GM19395 (cell line): ENCODE measurements at regions not wholly inside any gene's neighbourhood (a gene's known extent, or its start where the extent isn't known, plus 50 kb on each side); places are given as distances from the start of the nearest gene placed in this dataset.

Source experiments
- ATAC-seq: cut with Tn5 transposase; IDR thresholded peaks from one replicate; pipeline ENCODE4 v1.9.1; 2021; ENCODE audit warnings: mild to moderate bottlenecking, moderate library complexity; ENCODE audit not compliant: unreplicated experiment

DNA sequence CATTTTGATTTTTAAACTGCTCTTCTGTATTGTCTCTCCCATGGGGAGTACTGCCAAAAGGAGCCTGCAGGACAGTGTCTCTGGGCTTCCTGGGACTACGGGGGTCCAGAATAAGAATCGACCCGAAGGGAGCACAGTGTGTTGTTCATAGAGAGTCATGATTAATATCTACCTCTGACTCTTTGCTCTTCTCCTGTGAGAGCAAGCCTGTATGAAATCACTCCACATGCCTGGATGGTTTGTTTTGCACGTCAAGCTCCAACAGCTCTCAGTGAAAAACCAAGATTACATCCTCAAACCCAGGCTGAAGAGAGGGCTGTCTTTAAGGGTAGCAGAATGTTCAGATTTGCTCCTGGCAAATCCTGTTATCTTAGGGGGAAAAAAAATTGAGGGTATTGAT lies 1860.0 kb upstream of the WWC1 start:
- ATAC-seq: no peak

- no peak for ATAC-seq
Measured at GRCh38 chr5:166433679-166434078, 1857.8 kb upstream of the WWC1 start.

GRCh38 chr5:166436872-166437271 lies 1854.6 kb upstream of the WWC1 start:
- no peak for ATAC-seq

DNA sequence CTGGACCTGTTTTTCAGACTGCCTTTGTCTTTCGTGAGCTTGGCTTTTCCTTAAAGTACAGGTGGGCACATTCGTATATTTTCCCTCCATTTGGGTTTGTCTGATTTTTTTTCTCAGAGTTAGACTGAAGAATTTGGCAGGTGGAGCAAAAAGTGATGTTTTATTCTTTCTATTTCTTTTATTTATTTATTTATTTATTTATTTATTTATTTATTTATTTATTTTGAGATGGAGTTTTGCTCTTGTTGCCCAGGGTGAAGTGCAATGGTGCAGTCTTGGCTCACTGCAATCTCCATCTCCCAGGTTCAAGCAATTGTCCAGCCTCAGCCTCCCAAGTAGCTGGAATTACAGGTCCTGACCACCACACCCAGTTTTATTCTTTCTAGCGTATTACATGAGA lies 1805.1 kb upstream of the WWC1 start:
- ATAC-seq: no peak

GRCh38 chr5:166488560-166488959 lies 1802.9 kb upstream of the WWC1 start:
- no peak for ATAC-seq

- no peak for ATAC-seq
Measured at GRCh38 chr5:166493040-166493439, 1798.4 kb upstream of the WWC1 start.

GRCh38 chr5:166493612-166494011 lies 1797.8 kb upstream of the WWC1 start:
- no peak for ATAC-seq

GRCh38 chr5:166497496-166498104 lies 1793.8 kb upstream of the WWC1 start:
- ATAC-seq: no peak

DNA sequence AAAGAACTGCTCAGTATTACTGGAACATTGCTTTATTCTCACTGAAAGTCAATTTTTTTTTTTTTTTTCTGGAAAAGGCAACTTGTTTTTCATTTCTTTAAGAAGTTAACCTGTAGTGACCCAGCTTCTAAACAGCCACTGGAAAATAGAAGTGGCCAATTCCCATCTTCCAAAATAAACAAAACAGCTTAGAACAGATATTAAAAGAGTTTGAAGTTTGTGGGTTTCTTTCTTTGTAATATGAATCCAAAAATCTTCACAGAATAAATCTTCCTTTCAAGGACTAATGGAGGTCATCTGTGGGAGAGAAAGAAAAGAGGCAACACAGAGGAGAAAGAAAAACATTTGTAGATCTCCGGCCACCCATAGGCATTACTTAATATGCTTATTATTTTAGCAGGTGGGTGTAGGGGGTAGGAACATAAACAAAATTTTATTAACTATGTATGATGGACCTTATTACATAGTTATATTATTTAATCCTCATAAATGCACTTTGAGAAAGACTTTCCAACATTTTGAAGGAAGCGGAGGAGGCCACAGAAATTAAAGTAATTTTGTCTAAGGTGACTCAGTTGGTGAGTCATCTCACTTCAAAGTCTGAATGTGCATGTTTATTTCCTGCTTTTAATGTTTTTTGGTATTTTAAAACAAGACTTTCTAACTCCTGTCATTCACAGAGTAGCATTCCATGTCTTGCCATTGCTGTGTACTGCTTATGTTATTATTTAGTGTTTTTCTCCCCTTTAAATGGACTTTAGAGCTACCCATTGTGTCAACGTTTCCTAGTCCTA lies 1791.8 kb upstream of the WWC1 start:
- no peak for ATAC-seq

- ATAC-seq: no peak
Measured at GRCh38 chr5:166503506-166503905, 1787.9 kb upstream of the WWC1 start.

DNA sequence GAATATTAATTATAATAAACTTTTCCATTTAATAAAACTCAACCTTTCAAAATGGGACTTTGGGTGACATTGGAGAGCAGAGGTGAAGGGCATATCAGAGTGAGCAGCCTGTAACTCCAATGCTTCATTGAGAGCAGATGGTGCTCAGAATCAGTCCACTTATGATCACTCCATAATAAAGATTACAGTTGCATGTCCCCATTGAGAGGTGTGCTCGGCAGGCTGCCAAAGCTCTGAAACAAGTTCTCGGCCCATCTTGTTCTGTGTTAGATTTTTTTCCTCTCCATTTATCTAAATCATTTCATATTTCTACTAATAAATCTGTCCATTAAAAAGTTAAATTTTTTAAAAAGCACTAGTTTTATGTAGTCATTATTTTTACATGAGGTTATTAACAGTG lies 1786.4 kb upstream of the WWC1 start:
- ATAC-seq: no peak

GRCh38 chr5:166505544-166505943 lies 1785.9 kb upstream of the WWC1 start:
- ATAC-seq: no peak

GRCh38 chr5:166507810-166508425 lies 1783.5 kb upstream of the WWC1 start:
- ATAC-seq: no peak

- ATAC-seq: no peak
Measured at GRCh38 chr5:166509085-166509484, 1782.4 kb upstream of the WWC1 start.

GRCh38 chr5:166517976-166518375 lies 1773.5 kb upstream of the WWC1 start:
- ATAC-seq: no peak

GRCh38 chr5:166523206-166523605 lies 1768.2 kb upstream of the WWC1 start:
- no peak for ATAC-seq

GRCh38 chr5:166529200-166529599 lies 1762.2 kb upstream of the WWC1 start:
- ATAC-seq: no peak

DNA sequence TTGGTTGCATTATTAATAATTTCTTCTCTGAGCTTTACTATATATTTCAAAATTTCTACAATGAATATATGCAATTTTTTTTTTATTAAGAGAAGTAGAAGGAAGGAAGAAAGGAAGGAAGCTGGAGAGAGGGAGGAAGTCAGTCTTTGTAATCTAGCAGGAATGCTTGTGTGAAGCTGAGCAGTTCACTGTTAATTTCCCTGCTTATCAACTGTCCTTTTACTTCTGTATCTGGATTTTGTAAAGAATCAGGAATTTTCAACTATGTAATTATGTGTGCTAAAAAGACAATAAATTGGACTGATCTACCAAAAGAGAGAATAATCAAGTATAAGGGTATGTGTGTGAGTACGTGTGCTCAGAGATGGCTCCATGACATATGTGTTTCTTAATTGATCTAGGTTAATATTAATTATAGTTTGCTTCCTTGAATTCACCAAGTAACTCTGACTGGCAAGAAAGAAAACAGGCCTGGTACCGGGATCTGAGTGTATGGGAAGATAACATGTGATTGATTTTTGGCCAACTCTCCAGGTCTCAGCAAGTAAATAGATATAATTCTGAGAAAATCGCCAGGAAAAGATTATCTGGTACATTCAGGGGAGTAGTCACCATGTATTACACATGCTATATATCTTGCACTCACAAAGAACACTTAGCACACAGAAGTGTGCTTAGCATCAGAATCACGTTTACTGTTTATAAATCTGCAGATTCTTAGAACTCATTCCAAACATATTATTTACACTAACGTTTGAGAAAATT lies 1758.8 kb upstream of the WWC1 start:
- no peak for ATAC-seq

DNA sequence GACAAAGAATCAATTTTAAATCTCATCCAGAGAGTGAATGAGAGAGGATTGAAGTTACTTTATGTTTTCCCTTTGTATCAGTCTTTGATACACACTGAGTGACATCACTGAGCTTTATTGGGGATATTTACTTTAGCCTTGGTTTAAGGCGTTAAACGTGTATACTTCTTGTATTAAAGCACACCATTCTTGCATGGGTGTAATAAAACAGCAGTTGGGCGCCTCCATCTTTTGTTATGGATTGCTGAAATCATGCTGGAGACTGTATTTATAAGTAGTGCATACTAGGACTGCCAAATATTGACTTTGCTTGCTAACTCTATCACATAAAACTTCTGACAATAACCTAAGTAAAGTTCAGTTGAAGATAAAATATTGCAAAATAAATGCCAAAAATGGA lies 1755.8 kb upstream of the WWC1 start:
- ATAC-seq: no peak

GRCh38 chr5:166540156-166540555 lies 1751.3 kb upstream of the WWC1 start:
- ATAC-seq: no peak

- no peak for ATAC-seq
Measured at GRCh38 chr5:166551384-166551783, 1740.1 kb upstream of the WWC1 start.

GRCh38 chr5:166553778-166554177 lies 1737.7 kb upstream of the WWC1 start:
- ATAC-seq: no peak
